ENCODE measurements at regions not wholly inside any gene's neighbourhood (a gene's known extent, or its start where the extent isn't known, plus 50 kb on each side); places are given as distances from the start of the nearest gene placed in this dataset.

- no peak for TF ChIP-seq CTCF (IDR thresholded peaks at IDR 0.05; ENCODE audit: low read length)
- TF ChIP-seq EZH2 (IDR thresholded peaks at IDR 0.05; ENCODE audit: borderline replicate concordance, low read length) = no peak
These were observed 123.0 kb upstream of the TLR3 start for GRCh38 chr4:185945906-185946305.

Measured in OCI-LY1 (cell line).